Neuronal stem cell (in vitro differentiated cells): ENCODE measurements at regions not wholly inside any gene's neighbourhood (a gene's known extent, or its start where the extent isn't known, plus 50 kb on each side); places are given as distances from the start of the nearest gene placed in this dataset.
"Not testable (repeated sequence)": the region's sequence is repeated elsewhere in the genome, so short reads cannot be mapped to it uniquely, and the experiment has no call there.

Experiments
- DNase-seq: peaks from one replicate; pipeline ENCODE4 v3.0.0-alpha.2; 2013; ENCODE audit warnings: low spot score
- H2AFZ ChIP-seq: one replicate; pipeline ENCODE4 v1.6.1; 2013; ENCODE audit warnings: mild to moderate bottlenecking, low read length, inconsistent platforms
- H2AK5ac ChIP-seq: 2 replicates; pipeline ENCODE4 v1.6.1; 2013; ENCODE audit warnings: low read depth, mild to moderate bottlenecking, inconsistent platforms, low read length, moderate library complexity, mixed read lengths
- H2BK120ac ChIP-seq: 2 replicates; pipeline ENCODE4 v1.6.1; 2013; ENCODE audit warnings: low read depth, mild to moderate bottlenecking, inconsistent platforms, low read length, moderate library complexity, mixed read lengths
- H2BK12ac ChIP-seq: one replicate; pipeline ENCODE4 v1.6.1; 2013; ENCODE audit warnings: low read length, inconsistent platforms
- H2BK15ac ChIP-seq: 2 replicates; pipeline ENCODE4 v1.6.1; 2013; ENCODE audit warnings: mild to moderate bottlenecking, low read length, inconsistent platforms, mixed read lengths
- H2BK5ac ChIP-seq: one replicate; pipeline ENCODE4 v1.6.1; 2013; ENCODE audit warnings: inconsistent platforms, mild to moderate bottlenecking, low read length, moderate library complexity
- H3K14ac ChIP-seq: one replicate; pipeline ENCODE4 v1.6.1; 2013; ENCODE audit warnings: low read length, inconsistent platforms
- H3K18ac ChIP-seq: 2 replicates; pipeline ENCODE4 v1.6.1; 2013; ENCODE audit warnings: low read length, inconsistent platforms
- H3K23ac ChIP-seq: 2 replicates; pipeline ENCODE4 v1.6.1; 2013; ENCODE audit warnings: low read depth, mild to moderate bottlenecking, mixed read lengths, low read length, inconsistent platforms; ENCODE audit not compliant: poor library complexity
- H3K27ac ChIP-seq: replicated peaks from 3 replicates; pipeline ENCODE4 v1.5.1; 2013; ENCODE audit warnings: low read length, inconsistent platforms
- H3K27me3 ChIP-seq, 3 experiments: 2 replicates each; pipeline ENCODE4 v1.6.1; 2013; ENCODE audit warnings: low read length in 3 of 3, mild to moderate bottlenecking in 2 of 3, inconsistent platforms in 1 of 3, low read depth in 1 of 3, mixed read lengths in 1 of 3, moderate library complexity in 1 of 3; ENCODE audit not compliant: control insufficient read depth in 3 of 3, insufficient read depth in 3 of 3
- H3K36me3 ChIP-seq, 2 donors: replicated peaks in 1 of 2; 2 replicates each; pipeline ENCODE4 v1.6.1; 2013; ENCODE audit warnings: low read length in 2 of 2; ENCODE audit not compliant: control insufficient read depth in 2 of 2, insufficient read depth in 2 of 2
- H3K4ac ChIP-seq: 2 replicates; pipeline ENCODE4 v1.6.1; 2013; ENCODE audit warnings: inconsistent platforms, mild to moderate bottlenecking, low read length, moderate library complexity
- H3K4me1 ChIP-seq, 2 donors: 1 replicate in 1 of 2; 2 replicates in 1 of 2; pipeline ENCODE4 v1.6.1; 2013; ENCODE audit warnings: low read length in 2 of 2, low read depth in 1 of 2; ENCODE audit not compliant: control insufficient read depth in 2 of 2, insufficient read depth in 1 of 2
- H3K4me2 ChIP-seq: one replicate; pipeline ENCODE4 v1.6.1; 2013; ENCODE audit warnings: mild to moderate bottlenecking, low read length, inconsistent platforms; ENCODE audit not compliant: insufficient read depth, poor library complexity, severe bottlenecking
- H3K4me3 ChIP-seq, 2 donors: 2 replicates each; pipeline ENCODE4 v1.5.1; 2013; ENCODE audit warnings: low read length in 2 of 2, mild to moderate bottlenecking in 2 of 2, inconsistent platforms in 1 of 2, moderate library complexity in 1 of 2
- H3K79me1 ChIP-seq: one replicate; pipeline ENCODE4 v1.6.1; 2013; ENCODE audit warnings: low read depth, mild to moderate bottlenecking, inconsistent platforms, low read length, moderate library complexity
- H3K9ac ChIP-seq: one replicate; pipeline ENCODE4 v1.6.1; 2013; ENCODE audit warnings: mild to moderate bottlenecking, low read depth, low read length, inconsistent platforms; ENCODE audit not compliant: poor library complexity
- H3K9me3 ChIP-seq, 2 donors: replicated peaks in 1 of 2; 2 replicates each; pipeline versions ENCODE3 to v1.6.1; 2013; ENCODE audit warnings: low read length in 2 of 2, mild to moderate bottlenecking in 2 of 2, inconsistent platforms in 1 of 2, low read depth in 1 of 2, mixed read lengths in 1 of 2, moderate library complexity in 1 of 2; ENCODE audit not compliant: control insufficient read depth in 2 of 2, insufficient read depth in 1 of 2
- H4K8ac ChIP-seq: one replicate; pipeline ENCODE4 v1.6.1; 2013; ENCODE audit warnings: low read depth, mild to moderate bottlenecking, inconsistent platforms, low read length, moderate library complexity
- H4K91ac ChIP-seq: one replicate; pipeline ENCODE4 v1.6.1; 2013; ENCODE audit warnings: low read length, low read depth, mild to moderate bottlenecking, inconsistent platforms; ENCODE audit not compliant: poor library complexity
- WGBS, 2 donors: extraction: QIAGEN DNeasy Blood & Tissue Kit; methylation state at CpG; one replicate each; pipeline ENCODE4 v1.1.7; 2013; ENCODE audit warnings: missing lambda C conversion rate in 2 of 2, mixed read lengths in 1 of 2; ENCODE audit not compliant: insufficient read length in 2 of 2, insufficient replicate concordance in 1 of 2; ENCODE audit errors: extremely low coverage in 2 of 2; 5-methylcytosine and 5-hydroxymethylcytosine counted together

DNA sequence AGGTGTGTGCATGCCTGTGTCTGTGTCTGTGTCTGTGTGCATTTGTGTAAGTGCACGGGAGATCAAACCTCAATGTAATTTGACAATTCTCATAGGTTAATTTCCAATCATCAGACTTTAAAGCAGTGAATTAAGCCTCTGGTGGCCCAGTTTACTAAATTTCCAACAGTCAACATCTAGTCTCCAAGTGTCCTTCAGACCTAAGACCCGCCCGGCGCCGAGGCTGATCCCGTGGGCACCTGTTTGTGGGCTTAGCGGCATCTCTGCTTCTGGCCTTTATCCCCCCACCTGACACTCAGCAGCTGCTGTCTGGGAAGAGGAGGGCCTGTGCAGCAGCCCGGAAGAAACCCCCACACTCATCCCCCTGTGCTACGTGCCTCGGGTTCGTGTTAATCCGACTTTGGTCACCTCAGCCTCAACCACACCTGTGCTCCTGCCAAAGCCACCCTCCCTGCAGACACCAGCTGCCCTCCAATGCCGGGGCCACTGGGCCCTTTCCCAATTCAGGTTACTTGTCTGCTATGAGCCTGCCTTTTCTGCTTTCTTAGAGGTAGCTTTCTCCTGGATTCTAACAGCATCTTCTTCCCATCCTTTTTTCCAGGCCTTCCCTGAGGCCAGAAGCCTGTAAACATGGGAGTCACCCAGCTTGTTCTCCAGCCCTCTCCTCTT, 154.7 kb downstream of the ATP6V0E2 start:
- not testable (repeated sequence) for H3K9ac ChIP-seq, H3K27me3 ChIP-seq, H3K27ac ChIP-seq, DNase-seq, H2BK120ac ChIP-seq, H2AK5ac ChIP-seq, H4K91ac ChIP-seq, H3K18ac ChIP-seq, H2BK15ac ChIP-seq, H3K36me3 ChIP-seq, H3K4me2 ChIP-seq, H4K8ac ChIP-seq, H3K79me1 ChIP-seq, H3K4ac ChIP-seq, H2BK5ac ChIP-seq, H3K23ac ChIP-seq, H2BK12ac ChIP-seq, H2AFZ ChIP-seq, H3K4me1 ChIP-seq, H3K14ac ChIP-seq, H3K4me3 ChIP-seq, H3K9me3 ChIP-seq
- WGBS, 2 donors = no CpG with 5 or more reads among the region's 13 CpGs

- not testable (repeated sequence) for H4K8ac ChIP-seq, H3K14ac ChIP-seq, H4K91ac ChIP-seq, H3K18ac ChIP-seq, H2BK15ac ChIP-seq, H3K4me2 ChIP-seq, H3K4ac ChIP-seq, H3K23ac ChIP-seq, H2BK5ac ChIP-seq, H3K9me3 ChIP-seq, H2BK120ac ChIP-seq, H3K36me3 ChIP-seq, H3K27me3 ChIP-seq, H3K79me1 ChIP-seq, H2BK12ac ChIP-seq, DNase-seq, H2AK5ac ChIP-seq, H3K4me3 ChIP-seq, H3K27ac ChIP-seq, H3K4me1 ChIP-seq, H2AFZ ChIP-seq, H3K9ac ChIP-seq
- WGBS, 2 donors = no CpG with 5 or more reads among the region's 6 CpGs
Measured at GRCh38 chr7:150029013-150029389, 155.2 kb downstream of the ATP6V0E2 start.

DNA sequence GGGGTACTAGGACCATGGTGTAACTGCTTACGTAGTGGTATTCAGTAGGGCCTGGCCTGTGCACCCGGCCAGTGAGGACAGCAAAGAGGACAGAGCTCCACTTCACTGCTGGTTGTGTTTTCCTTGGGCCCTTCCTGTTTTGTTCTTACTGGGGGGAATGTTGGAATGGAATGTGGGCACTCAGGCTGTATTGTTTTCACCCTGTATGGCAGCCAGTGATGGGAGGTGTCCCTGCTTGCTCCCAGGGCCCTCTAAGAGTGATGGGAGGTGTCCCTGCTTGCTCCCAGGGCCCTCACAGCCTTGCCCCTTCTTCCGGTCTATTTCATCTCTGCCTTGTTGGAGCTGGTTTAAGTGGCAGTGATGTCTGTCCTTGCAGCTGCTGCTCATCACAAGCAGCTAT, 158.0 kb downstream of the ATP6V0E2 start:
- not testable (repeated sequence) for H4K91ac ChIP-seq, H2BK120ac ChIP-seq
- no CpG with 5 or more reads among the region's 3 CpGs for WGBS, 2 donors

DNA sequence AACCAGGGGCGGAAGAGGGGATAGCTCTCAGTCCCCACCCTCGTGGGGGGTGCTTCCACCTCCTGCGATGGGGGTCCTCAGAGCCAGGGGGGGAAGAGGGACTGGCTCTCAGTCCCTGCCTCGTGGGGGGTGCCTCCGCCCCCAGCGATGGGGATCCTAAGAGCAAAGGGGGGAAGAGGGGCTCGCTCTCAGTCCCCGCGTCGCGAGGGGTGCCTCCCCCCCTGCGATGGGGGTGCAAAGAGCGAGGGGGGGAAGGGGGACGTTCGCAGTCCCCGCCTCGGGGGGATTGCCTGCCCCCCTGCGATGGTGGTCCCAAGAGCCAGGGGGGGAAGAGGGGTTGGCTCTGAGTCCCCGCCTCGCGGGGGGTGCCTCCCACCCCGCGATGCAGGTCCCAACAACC, 159.9 kb downstream of the ATP6V0E2 start:
- not testable (repeated sequence) for H2BK120ac ChIP-seq, H4K91ac ChIP-seq, H3K4ac ChIP-seq, H3K9ac ChIP-seq, H3K36me3 ChIP-seq, DNase-seq, H3K27ac ChIP-seq, H2AK5ac ChIP-seq, H3K9me3 ChIP-seq, H3K4me2 ChIP-seq, H2AFZ ChIP-seq, H4K8ac ChIP-seq, H3K79me1 ChIP-seq, H3K4me1 ChIP-seq, H3K4me3 ChIP-seq, H2BK15ac ChIP-seq, H3K27me3 ChIP-seq, H2BK12ac ChIP-seq, H3K23ac ChIP-seq, H3K14ac ChIP-seq
- Histone ChIP-seq H3K18ac (peak overlapping the region; percentile 80), H2BK5ac (peak overlapping the region; percentile 13)
- no CpG with 5 or more reads among the region's 23 CpGs for WGBS, 2 donors

More for the DNA sequence above, 158.0 kb downstream of the ATP6V0E2 start:
- not testable (repeated sequence) for H2BK12ac ChIP-seq, H2BK15ac ChIP-seq, H3K4me2 ChIP-seq, H3K27me3 ChIP-seq, H3K4me1 ChIP-seq, H3K36me3 ChIP-seq, H3K14ac ChIP-seq, H3K9ac ChIP-seq, H3K23ac ChIP-seq, H3K4me3 ChIP-seq, H3K9me3 ChIP-seq, H4K8ac ChIP-seq, H2AFZ ChIP-seq, H3K18ac ChIP-seq, H3K4ac ChIP-seq, H3K27ac ChIP-seq, H2AK5ac ChIP-seq, DNase-seq, H3K79me1 ChIP-seq, H2BK5ac ChIP-seq
